B cell (primary cell): ENCODE measurements at regions not wholly inside any gene's neighbourhood (a gene's known extent, or its start where the extent isn't known, plus 50 kb on each side); places are given as distances from the start of the nearest gene placed in this dataset.

Source experiments
- ATAC-seq: fragments of 200-7000 bp; cut with Tn5 transposase; one replicate; pipeline ENCODE4 v1.10.0; 2021; ENCODE audit warnings: low read depth, mild to moderate bottlenecking, moderate number of reproducible peaks, moderate library complexity
- CTCF ChIA-PET: fragments of 350-600 bp; sonication (Branson Sonifier 250); formaldehyde crosslinking; loops from one replicate; lab custom pipeline; 2021; ENCODE audit warnings: antibody characterized with exemption, inconsistent platforms; lab: Charles Lee
- POLR2A ChIA-PET: fragments of 350-600 bp; sonication (Branson Sonifier 250); formaldehyde crosslinking; loops from one replicate; lab custom pipeline; 2021; ENCODE audit warnings: antibody characterized with exemption; lab: Charles Lee
- DNase-seq: peaks from one replicate; pipeline ENCODE4 v3.0.0; 2013
- H2AFZ ChIP-seq: 2 replicates; pipeline ENCODE4 v1.6.1; 2012; ENCODE audit warnings: mild to moderate bottlenecking, low read depth, low read length; ENCODE audit not compliant: insufficient read depth, poor library complexity, severe bottlenecking
- H3K27ac ChIP-seq, 2 donors: 1 replicate in 1 of 2; 2 replicates in 1 of 2; pipeline ENCODE4 v1.5.1; 2012 to 2013; ENCODE audit warnings: low read length in 2 of 2, mild to moderate bottlenecking in 2 of 2, moderate library complexity in 1 of 2
- H3K27me3 ChIP-seq, 4 experiments: fragments of 200-600 bp in 1 of 4; sonication (generic) in 1 of 4; replicated peaks in 1 of 4; 1 replicate in 2 of 4; 2 replicates in 2 of 4; pipeline versions ENCODE4 v1.6.1 to v1.7.0; 2013 to 2016; ENCODE audit warnings: low read length in 3 of 4, mild to moderate bottlenecking in 2 of 4, mixed read lengths in 1 of 4, moderate library complexity in 1 of 4; ENCODE audit not compliant: insufficient read depth in 4 of 4, control insufficient read depth in 3 of 4; ENCODE audit errors: control extremely low read depth in 1 of 4
- H3K36me3 ChIP-seq, 2 experiments: replicated peaks in 1 of 2; 1 replicate in 1 of 2; 2 replicates in 1 of 2; pipeline versions ENCODE4 v1.6.1 to v1.7.1; 2013; ENCODE audit warnings: low read length in 1 of 2; ENCODE audit not compliant: insufficient read depth in 2 of 2, control insufficient read depth in 1 of 2; ENCODE audit errors: control extremely low read depth in 1 of 2, extremely low read depth in 1 of 2
- H3K4me1 ChIP-seq, 2 donors: fragments of 200-600 bp in 1 of 2; sonication (generic) in 1 of 2; 1 replicate in 1 of 2; 2 replicates in 1 of 2; pipeline versions ENCODE4 v1.5.1 to v1.6.1; 2013 to 2017; ENCODE audit warnings: low read length in 2 of 2; ENCODE audit not compliant: control insufficient read depth in 2 of 2, insufficient read depth in 2 of 2
- H3K4me2 ChIP-seq: replicated peaks from 2 replicates; pipeline ENCODE3; 2012; ENCODE audit warnings: mild to moderate bottlenecking, low read depth, low read length; ENCODE audit not compliant: poor library complexity, severe bottlenecking
- H3K4me3 ChIP-seq, 5 experiments: fragments of 200-600 bp in 1 of 5; sonication (generic) in 1 of 5; 1 replicate in 3 of 5; 2 replicates in 2 of 5; pipeline versions ENCODE4 v1.5.1 to v1.7.0; 2011 to 2016; ENCODE audit warnings: low read length in 4 of 5, mild to moderate bottlenecking in 4 of 5, low read depth in 2 of 5, control low read depth in 1 of 5, moderate library complexity in 1 of 5; ENCODE audit not compliant: insufficient read depth in 1 of 5; ENCODE audit errors: control extremely low read depth in 1 of 5, extremely low read depth in 1 of 5
- H3K79me2 ChIP-seq: fragments of 200-600 bp; sonication (generic); one replicate; pipeline ENCODE4 v1.6.0; 2016; ENCODE audit warnings: low read length; ENCODE audit not compliant: control insufficient read depth, insufficient read depth
- H3K9ac ChIP-seq: fragments of 200-600 bp; sonication (generic); 2 replicates; pipeline ENCODE4 v1.6.1; 2017; ENCODE audit warnings: mild to moderate bottlenecking, low read length, moderate library complexity
- H3K9me3 ChIP-seq, 3 donors: one replicate each; pipeline versions ENCODE4 v1.6.1 to v1.7.1; 2013; ENCODE audit warnings: low read length in 2 of 3; ENCODE audit not compliant: control insufficient read depth in 2 of 3, insufficient read depth in 1 of 3; ENCODE audit errors: control extremely low read depth in 1 of 3
- H4K20me1 ChIP-seq: 2 replicates; pipeline ENCODE4 v1.6.0; 2012; ENCODE audit warnings: mild to moderate bottlenecking, low read length; ENCODE audit not compliant: insufficient read depth, control insufficient read depth, poor library complexity, severe bottlenecking
- H3K27ac Mint-ChIP-seq: one replicate; pipeline ENCODE4 v1.8.0; 2021; ENCODE audit warnings: mixed read lengths
- H3K27me3 Mint-ChIP-seq: one replicate; pipeline ENCODE4 v1.8.0; 2021; ENCODE audit warnings: mixed read lengths
- H3K4me1 Mint-ChIP-seq: one replicate; pipeline ENCODE4 v1.8.0; 2021; ENCODE audit warnings: mixed read lengths
- H3K4me3 Mint-ChIP-seq: one replicate; pipeline ENCODE4 v1.8.0; 2021; ENCODE audit warnings: mixed read lengths
- H3K9me3 Mint-ChIP-seq: one replicate; pipeline ENCODE4 v1.8.0; 2022; ENCODE audit warnings: mixed read lengths; ENCODE audit not compliant: insufficient read depth
- CTCF ChIP-seq: fragments of 200-600 bp; IDR thresholded peaks from one replicate; pipeline ENCODE4 v1.8.0; 2022; ENCODE audit warnings: antibody characterized with exemption, mild to moderate bottlenecking
- EZH2 ChIP-seq: IDR thresholded peaks from 2 replicates; pipeline ENCODE4 v1.6.1; 2012; ENCODE audit warnings: borderline replicate concordance, low read depth, mild to moderate bottlenecking, moderate library complexity, low read length; ENCODE audit not compliant: insufficient read depth, poor library complexity, severe bottlenecking
- WGBS: methylation state at CpG from one replicate; pipeline ENCODE4 v1.1.5; 2013; ENCODE audit warnings: missing lambda C conversion rate; ENCODE audit not compliant: insufficient coverage; 5-methylcytosine and 5-hydroxymethylcytosine counted together
- intact Hi-C: fragments of 100-400 bp; cut with micrococcal nuclease; formaldehyde crosslinking; loops from one replicate; pipeline ENCODE4 v1.10.0; 2022

- no peak overlapping the region for H3K27ac Mint-ChIP-seq
- WGBS: 64% methylated on average over 15 of the region's 22 CpGs
- CTCF ChIA-PET: no interaction called here
Measured at GRCh38 chr7:1367501-1368183, 91.6 kb downstream of the MICALL2 start.

More at GRCh38 chr7:1367501-1368183, 91.6 kb downstream of the MICALL2 start:
- Histone ChIP-seq H3K4me3 (no peak overlapping the region), H3K36me3 (no peaks in the 10 kb centered on the region), H2AFZ (no peak overlapping the region), H3K4me2 (no peak overlapping the region), H3K4me1 (peaks cover 0 to 12% of the 10 kb centered on the region in 2 donors), H3K27ac (no peak overlapping the region), H3K27me3 (peaks cover 0 to 49% (median 15%) of the 10 kb centered on the region in 4 experiments), H3K79me2 (no peaks in the 10 kb centered on the region), H3K9me3 (peaks cover 0 to 50% (median 2%) of the 10 kb centered on the region in 3 donors), H3K9ac (no peak overlapping the region), H4K20me1 (no peaks in the 10 kb centered on the region)
- Mint-ChIP-seq H3K9me3 (peaks cover 10% of the 10 kb centered on the region), H3K4me3 (no peak overlapping the region), H3K4me1 (peaks cover 6% of the 10 kb centered on the region), H3K27me3 (peaks cover 51% of the 10 kb centered on the region)
- no peak for DNase-seq
- POLR2A ChIA-PET: no interaction called here
- TF ChIP-seq CTCF: no peak
- no peak for TF ChIP-seq EZH2
- intact Hi-C loops: no loop called here
- no peak for ATAC-seq
